Skeletal muscle satellite cell (primary cell): ENCODE measurements at regions not wholly inside any gene's neighbourhood (a gene's known extent, or its start where the extent isn't known, plus 50 kb on each side); places are given as distances from the start of the nearest gene placed in this dataset.

ENCODE experiments used
- H3K27me3 ChIP-seq: 2 replicates; pipeline ENCODE4 v1.7.0; 2013; ENCODE audit warnings: low read length; ENCODE audit not compliant: control insufficient read depth, insufficient read depth
- H3K36me3 ChIP-seq: 2 replicates; pipeline ENCODE4 v1.7.0; 2013; ENCODE audit warnings: mild to moderate bottlenecking, control low read depth, low read length; ENCODE audit not compliant: insufficient read depth
- H3K4me1 ChIP-seq: 2 replicates; pipeline ENCODE4 v1.7.0; 2013; ENCODE audit warnings: low read length; ENCODE audit not compliant: control insufficient read depth, insufficient read depth
- H3K4me2 ChIP-seq: 2 replicates; pipeline ENCODE4 v1.7.0; 2013; ENCODE audit warnings: mild to moderate bottlenecking, low read length
- H3K4me3 ChIP-seq: 2 replicates; pipeline ENCODE4 v1.7.0; 2013; ENCODE audit warnings: low read length
- H3K9ac ChIP-seq: 2 replicates; pipeline ENCODE4 v1.7.0; 2013; ENCODE audit warnings: mild to moderate bottlenecking, low read depth, low read length, moderate library complexity
- H3K9me3 ChIP-seq: replicated peaks from 2 replicates; pipeline ENCODE4 v1.7.0; 2013; ENCODE audit warnings: mild to moderate bottlenecking, control low read depth, low read length

GRCh38 chr7:84700563-84701370 is 486.1 kb downstream of the SEMA3D start:
- Histone ChIP-seq H3K9me3 (no peaks in the 10 kb centered on the region), H3K4me1 (peaks cover 51% of the 10 kb centered on the region), H3K4me3 (no peak overlapping the region), H3K27me3 (no peaks in the 10 kb centered on the region), H3K36me3 (no peaks in the 10 kb centered on the region), H3K4me2 (peak overlapping the region; percentile 48), H3K9ac (peak overlapping the region; percentile 61)

- Histone ChIP-seq H3K4me2 (no peak overlapping the region), H3K27me3 (no peaks in the 10 kb centered on the region), H3K9me3 (no peaks in the 10 kb centered on the region), H3K4me1 (peaks cover 51% of the 10 kb centered on the region), H3K36me3 (no peaks in the 10 kb centered on the region), H3K9ac (peak overlapping the region; percentile 32), H3K4me3 (no peak overlapping the region)
Measured at GRCh38 chr7:84697506-84697905, 489.4 kb downstream of the SEMA3D start.

GRCh38 chr7:84693483-84693882 is 493.4 kb downstream of the SEMA3D start:
- no peaks in the 10 kb centered on the region for H3K36me3 ChIP-seq
- H3K27me3 ChIP-seq: no peaks in the 10 kb centered on the region
- peaks cover 20% of the 10 kb centered on the region for H3K4me1 ChIP-seq

GRCh38 chr7:84688671-84689070 is 494.1 kb upstream of the SEMA3A start:
- no peaks in the 10 kb centered on the region for H3K27me3 ChIP-seq
- no peaks in the 10 kb centered on the region for H3K9me3 ChIP-seq
- no peak overlapping the region for H3K4me3 ChIP-seq
- H3K4me2 ChIP-seq: no peak overlapping the region
- peaks cover 16% of the 10 kb centered on the region for H3K4me1 ChIP-seq
- no peaks in the 10 kb centered on the region for H3K36me3 ChIP-seq
- no peak overlapping the region for H3K9ac ChIP-seq

More at GRCh38 chr7:84693483-84693882, 493.4 kb downstream of the SEMA3D start:
- H3K4me2 ChIP-seq: no peak overlapping the region
- no peak overlapping the region for H3K9ac ChIP-seq
- H3K4me3 ChIP-seq: no peak overlapping the region
- no peaks in the 10 kb centered on the region for H3K9me3 ChIP-seq

GRCh38 chr7:84686373-84686772 is 491.8 kb upstream of the SEMA3A start:
- Histone ChIP-seq H3K4me3 (no peak overlapping the region), H3K4me2 (no peak overlapping the region), H3K36me3 (no peaks in the 10 kb centered on the region), H3K9me3 (no peaks in the 10 kb centered on the region), H3K9ac (no peak overlapping the region), H3K4me1 (peaks cover 16% of the 10 kb centered on the region), H3K27me3 (no peaks in the 10 kb centered on the region)

- Histone ChIP-seq H3K9ac (no peak overlapping the region), H3K36me3 (no peaks in the 10 kb centered on the region), H3K4me1 (peaks cover 16% of the 10 kb centered on the region), H3K27me3 (no peaks in the 10 kb centered on the region), H3K4me3 (no peak overlapping the region), H3K4me2 (no peak overlapping the region), H3K9me3 (no peaks in the 10 kb centered on the region)
Measured at GRCh38 chr7:84684836-84685480, 490.4 kb upstream of the SEMA3A start.

- Histone ChIP-seq H3K4me1 (peaks cover 8% of the 10 kb centered on the region), H3K36me3 (no peaks in the 10 kb centered on the region), H3K4me2 (no peak overlapping the region), H3K4me3 (no peak overlapping the region), H3K9ac (no peak overlapping the region), H3K27me3 (no peaks in the 10 kb centered on the region), H3K9me3 (no peaks in the 10 kb centered on the region)
Measured at GRCh38 chr7:84682543-84682942, 488.0 kb upstream of the SEMA3A start.

GRCh38 chr7:84678841-84679240 is 484.3 kb upstream of the SEMA3A start:
- H3K4me2 ChIP-seq: no peak overlapping the region
- H3K4me3 ChIP-seq: no peak overlapping the region
- no peaks in the 10 kb centered on the region for H3K9me3 ChIP-seq
- H3K9ac ChIP-seq: no peak overlapping the region
- H3K4me1 ChIP-seq: peaks cover 7% of the 10 kb centered on the region
- no peaks in the 10 kb centered on the region for H3K36me3 ChIP-seq
- H3K27me3 ChIP-seq: no peaks in the 10 kb centered on the region

GRCh38 chr7:84677117-84677732 is 482.6 kb upstream of the SEMA3A start:
- Histone ChIP-seq H3K4me3 (no peak overlapping the region), H3K4me1 (peaks cover 9% of the 10 kb centered on the region), H3K27me3 (no peaks in the 10 kb centered on the region), H3K9me3 (no peaks in the 10 kb centered on the region), H3K36me3 (no peaks in the 10 kb centered on the region), H3K9ac (no peak overlapping the region), H3K4me2 (no peak overlapping the region)

- H3K9ac ChIP-seq: no peak overlapping the region
- no peaks in the 10 kb centered on the region for H3K27me3 ChIP-seq
- H3K36me3 ChIP-seq: no peaks in the 10 kb centered on the region
- peaks cover 9% of the 10 kb centered on the region for H3K4me1 ChIP-seq
- H3K9me3 ChIP-seq: no peaks in the 10 kb centered on the region
- no peak overlapping the region for H3K4me3 ChIP-seq
- no peak overlapping the region for H3K4me2 ChIP-seq
Measured at GRCh38 chr7:84675633-84676034, 481.0 kb upstream of the SEMA3A start.

GRCh38 chr7:84674236-84674913 is 479.8 kb upstream of the SEMA3A start:
- peak overlapping the region; percentile 56 for H3K4me2 ChIP-seq
- H3K27me3 ChIP-seq: no peaks in the 10 kb centered on the region
- no peaks in the 10 kb centered on the region for H3K9me3 ChIP-seq
- H3K36me3 ChIP-seq: no peaks in the 10 kb centered on the region
- H3K9ac ChIP-seq: peak overlapping the region; percentile 24
- peaks cover 9% of the 10 kb centered on the region for H3K4me1 ChIP-seq
- peak overlapping the region; percentile 25 for H3K4me3 ChIP-seq
